ENCODE measurements at regions not wholly inside any gene's neighbourhood (a gene's known extent, or its start where the extent isn't known, plus 50 kb on each side); places are given as distances from the start of the nearest gene placed in this dataset.

DNA sequence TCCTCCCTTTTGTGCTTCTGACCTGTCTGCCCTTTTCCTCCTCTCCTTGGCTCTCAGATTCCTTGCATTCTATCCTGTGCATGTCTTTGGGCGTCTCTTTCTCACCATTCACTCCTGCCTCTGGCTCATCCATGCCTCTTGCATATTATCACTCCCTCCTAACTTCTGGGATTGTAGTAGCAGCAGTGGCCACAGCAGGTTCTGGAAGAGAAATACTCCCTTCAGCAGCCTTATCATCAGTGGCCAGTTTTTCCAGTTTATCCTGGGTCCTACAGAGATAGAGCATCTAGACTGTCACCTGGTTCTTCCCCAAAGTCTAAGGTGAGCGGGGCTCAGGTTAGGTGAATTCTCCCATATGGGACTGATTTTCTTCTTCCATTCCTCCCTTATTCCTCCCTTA, 354.0 kb upstream of the CCL2 start:
- TF ChIP-seq, protein P1, sequence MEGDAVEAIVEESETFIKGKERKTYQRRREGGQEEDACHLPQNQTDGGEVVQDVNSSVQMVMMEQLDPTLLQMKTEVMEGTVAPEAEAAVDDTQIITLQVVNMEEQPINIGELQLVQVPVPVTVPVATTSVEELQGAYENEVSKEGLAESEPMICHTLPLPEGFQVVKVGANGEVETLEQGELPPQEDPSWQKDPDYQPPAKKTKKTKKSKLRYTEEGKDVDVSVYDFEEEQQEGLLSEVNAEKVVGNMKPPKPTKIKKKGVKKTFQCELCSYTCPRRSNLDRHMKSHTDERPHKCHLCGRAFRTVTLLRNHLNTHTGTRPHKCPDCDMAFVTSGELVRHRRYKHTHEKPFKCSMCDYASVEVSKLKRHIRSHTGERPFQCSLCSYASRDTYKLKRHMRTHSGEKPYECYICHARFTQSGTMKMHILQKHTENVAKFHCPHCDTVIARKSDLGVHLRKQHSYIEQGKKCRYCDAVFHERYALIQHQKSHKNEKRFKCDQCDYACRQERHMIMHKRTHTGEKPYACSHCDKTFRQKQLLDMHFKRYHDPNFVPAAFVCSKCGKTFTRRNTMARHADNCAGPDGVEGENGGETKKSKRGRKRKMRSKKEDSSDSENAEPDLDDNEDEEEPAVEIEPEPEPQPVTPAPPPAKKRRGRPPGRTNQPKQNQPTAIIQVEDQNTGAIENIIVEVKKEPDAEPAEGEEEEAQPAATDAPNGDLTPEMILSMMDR (IDR thresholded peaks at IDR 0.05) = no peak
- TF ChIP-seq POLR2A (IDR thresholded peaks at IDR 0.05) = no peak

Data from esophagus squamous epithelium (tissue), 4 donors.